Activated gamma-delta T cell (primary cell): ENCODE measurements at regions not wholly inside any gene's neighbourhood (a gene's known extent, or its start where the extent isn't known, plus 50 kb on each side); places are given as distances from the start of the nearest gene placed in this dataset.
"Not testable (repeated sequence)": the region's sequence is repeated elsewhere in the genome, so short reads cannot be mapped to it uniquely, and the experiment has no call there.

Experiments
- DNase-seq: peaks from one replicate; lab custom pipeline; 2025; lab: John Stamatoyannopoulos, UW

DNA sequence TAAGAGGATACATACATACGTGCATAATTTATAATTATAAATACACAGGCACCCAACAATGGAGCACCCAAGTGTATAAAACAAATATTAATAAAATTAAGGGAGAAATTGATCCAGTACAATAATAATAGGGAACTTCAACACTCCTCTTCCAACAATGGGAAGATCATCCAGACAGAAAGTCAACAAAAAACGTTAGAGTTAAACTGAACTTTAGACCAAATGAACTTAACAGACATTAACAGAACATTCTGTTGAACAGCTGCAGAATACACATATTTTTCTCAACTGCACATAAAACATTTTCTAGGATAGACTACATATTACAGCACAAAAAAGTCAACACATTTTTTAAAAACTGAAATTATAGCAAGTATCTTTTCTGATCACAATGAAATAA, 339.7 kb downstream of the CGGBP1 start:
- no peak for DNase-seq

- no peak for DNase-seq
Observed at GRCh38 chr3:87710511-87710910, 348.3 kb downstream of the CGGBP1 start.

DNA sequence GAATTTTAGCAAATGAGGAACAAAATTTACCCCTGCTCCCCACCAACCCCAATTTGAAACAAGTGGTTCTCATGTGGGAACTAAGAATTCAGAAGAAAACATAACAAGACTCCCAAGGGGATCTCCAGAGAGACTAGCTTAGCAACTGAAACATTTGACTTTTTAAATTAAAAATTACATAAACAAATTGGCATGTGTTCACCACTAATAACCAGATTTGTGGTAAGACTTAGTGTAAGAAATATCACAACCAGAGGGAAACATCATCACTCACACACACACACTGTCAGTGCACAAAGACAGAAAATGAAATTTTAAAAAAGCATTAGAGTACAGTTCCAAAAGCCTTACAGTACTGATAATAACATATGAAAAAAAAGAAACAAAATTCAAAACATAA, 348.8 kb downstream of the CGGBP1 start:
- no peak for DNase-seq

- DNase-seq: no peak
Observed at GRCh38 chr3:87706176-87706575, 352.6 kb downstream of the CGGBP1 start.

DNA sequence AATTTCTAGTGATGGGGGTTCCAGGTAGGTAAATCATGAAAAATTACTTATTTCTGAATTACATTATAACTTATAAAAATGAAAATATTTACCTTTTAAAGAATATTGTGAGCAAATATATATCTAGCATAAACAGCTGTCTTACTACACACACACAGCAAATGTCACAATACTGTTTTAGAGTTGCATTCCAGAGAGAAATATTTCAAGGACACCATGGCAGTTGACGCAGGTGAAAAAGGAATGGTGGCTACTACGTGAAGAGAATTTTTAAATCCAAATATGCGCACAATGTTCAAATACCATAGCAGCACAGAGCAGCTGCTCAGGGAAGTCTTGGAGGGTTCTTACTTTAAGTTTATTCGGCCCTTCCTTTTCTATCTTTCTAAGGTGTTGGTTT, 356.2 kb downstream of the CGGBP1 start:
- no peak for DNase-seq

GRCh38 chr3:87696124-87697013, 362.4 kb downstream of the CGGBP1 start:
- DNase-seq: no peak

- DNase-seq: no peak
Observed at GRCh38 chr3:87694678-87695077, 364.1 kb downstream of the CGGBP1 start.

- no peak for DNase-seq
Observed at GRCh38 chr3:87691109-87691508, 367.7 kb downstream of the CGGBP1 start.

GRCh38 chr3:87678984-87679660, 379.7 kb downstream of the CGGBP1 start:
- not testable (repeated sequence) for DNase-seq

- DNase-seq: no peak
Observed at GRCh38 chr3:87674397-87675161, 384.2 kb downstream of the CGGBP1 start.

DNA sequence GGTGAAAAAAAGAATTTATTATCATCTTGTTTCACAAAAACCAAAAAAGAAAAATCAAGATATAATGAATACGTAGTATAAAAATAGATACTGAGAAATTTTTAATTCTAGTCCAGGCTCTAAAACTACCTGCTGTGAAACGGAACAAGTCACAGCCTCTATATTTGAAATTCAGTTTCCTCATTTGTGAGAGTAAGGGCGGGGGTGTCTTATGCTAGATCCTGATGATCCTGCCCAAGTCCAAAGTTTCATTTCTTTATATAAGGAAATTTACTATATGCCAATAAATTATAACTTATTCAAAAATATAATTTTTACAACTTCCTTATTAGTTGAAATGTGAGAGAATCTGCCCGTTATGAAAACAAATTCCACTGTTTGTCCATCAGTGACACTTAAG, 385.7 kb downstream of the CGGBP1 start:
- no peak for DNase-seq

- no peak for DNase-seq
Observed at GRCh38 chr3:87654184-87654583, 377.8 kb upstream of the POU1F1 start.

- not testable (repeated sequence) for DNase-seq
Observed at GRCh38 chr3:87653138-87653537, 376.8 kb upstream of the POU1F1 start.

DNA sequence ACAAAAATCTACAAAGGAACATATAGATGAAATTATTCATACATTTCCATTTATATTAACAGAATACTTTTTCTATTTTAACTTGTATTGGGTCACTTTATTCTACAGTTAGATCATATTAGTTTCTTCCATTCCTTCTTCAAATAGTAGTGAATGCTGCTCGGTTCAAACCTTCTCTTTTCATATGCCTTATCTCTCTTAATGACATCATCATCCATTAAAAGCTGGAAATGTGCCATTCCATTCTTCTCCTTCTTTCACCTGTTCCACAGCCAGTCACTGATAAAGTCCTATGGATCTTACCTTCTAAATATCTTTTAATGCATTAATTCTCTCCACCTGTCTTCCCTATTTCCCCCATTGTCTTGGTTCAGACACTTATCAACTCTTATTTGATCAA, 358.0 kb upstream of the POU1F1 start:
- no peak for DNase-seq

- DNase-seq: no peak
Observed at GRCh38 chr3:87627316-87627715, 350.9 kb upstream of the POU1F1 start.

GRCh38 chr3:87626546-87626945, 350.2 kb upstream of the POU1F1 start:
- DNase-seq: no peak

- DNase-seq: no peak
Observed at GRCh38 chr3:87625876-87626275, 349.5 kb upstream of the POU1F1 start.

- DNase-seq: no peak
Observed at GRCh38 chr3:87624860-87625259, 348.5 kb upstream of the POU1F1 start.

DNA sequence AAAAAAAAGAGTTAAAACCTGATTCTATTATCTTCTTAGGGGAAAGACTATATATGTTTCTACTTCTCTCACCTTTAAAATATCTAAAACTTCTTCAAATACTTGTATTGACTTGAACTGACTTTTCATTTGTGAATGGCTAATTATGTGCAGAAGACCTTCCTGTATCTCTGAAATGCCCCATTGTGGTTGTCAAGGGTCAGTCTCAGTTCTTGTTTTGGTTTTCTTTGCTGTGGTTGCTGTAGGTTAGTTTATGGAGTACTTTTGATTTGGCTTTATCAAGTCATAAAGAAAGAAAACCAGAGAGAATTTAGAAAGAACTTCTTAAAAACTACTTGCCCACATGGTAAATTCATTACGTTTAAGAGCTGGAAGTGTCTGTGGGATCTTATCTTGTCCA, 345.3 kb upstream of the POU1F1 start:
- DNase-seq: no peak

DNA sequence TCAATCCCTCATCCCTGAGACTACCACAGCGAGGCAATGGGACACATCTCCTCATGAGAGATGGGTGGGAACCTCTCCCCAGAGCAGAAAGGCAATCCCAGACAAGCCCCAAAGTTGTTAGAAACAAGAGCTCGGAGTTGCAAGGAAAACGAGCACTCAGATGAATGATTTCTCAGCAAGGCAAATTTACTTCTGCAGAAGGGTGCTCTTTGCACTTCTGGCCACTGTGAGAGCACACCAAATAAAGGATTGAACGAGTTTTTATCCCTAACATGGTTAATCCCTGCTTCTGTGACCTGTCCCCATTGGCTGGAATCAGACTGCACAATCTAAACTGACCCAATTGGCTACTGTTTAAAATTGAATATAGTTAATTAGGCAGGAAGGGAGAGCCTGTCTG, 339.1 kb upstream of the POU1F1 start:
- DNase-seq: no peak

GRCh38 chr3:87614998-87615397, 338.6 kb upstream of the POU1F1 start:
- no peak for DNase-seq

- DNase-seq: no peak
Observed at GRCh38 chr3:87607234-87607633, 330.9 kb upstream of the POU1F1 start.

DNA sequence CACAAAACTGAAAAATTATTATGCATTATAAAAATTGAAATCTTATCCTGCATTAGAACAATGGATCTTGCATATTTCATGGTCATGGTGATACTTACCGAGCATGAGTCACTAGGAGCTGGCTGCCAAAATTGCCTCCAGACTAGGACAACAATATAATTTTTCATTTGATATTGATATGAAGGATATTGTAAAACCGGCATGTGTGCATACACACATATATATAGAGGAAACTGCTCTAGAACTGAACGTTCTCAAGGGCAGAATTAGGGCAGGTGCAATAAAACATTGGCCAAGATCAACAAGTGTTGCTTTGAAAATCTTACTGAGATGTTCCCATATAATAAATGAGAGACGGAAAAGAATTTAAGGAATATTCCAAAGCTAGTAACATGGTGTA, 319.4 kb upstream of the POU1F1 start:
- DNase-seq: no peak
